IMR-90 (cell line): ENCODE measurements at regions not wholly inside any gene's neighbourhood (a gene's known extent, or its start where the extent isn't known, plus 50 kb on each side); places are given as distances from the start of the nearest gene placed in this dataset.

Experiments used
- ATAC-seq: fragments of 200-7000 bp; cut with Tn5 transposase; 2 replicates; pipeline ENCODE4 v1.9.1; 2020; ENCODE audit warnings: low read depth, mild to moderate bottlenecking, moderate library complexity
- BruUV-seq: library from RNA; stranded (reverse); fragments of 400-500 nt; replicated peaks from 2 replicates; lab custom pipeline; 2021; lab: Mats Ljungman, UMichigan
- CTCF ChIA-PET: fragments of 300-600 bp; formaldehyde crosslinking; extraction: SDS; loops from one replicate; lab custom pipeline; 2021; ENCODE audit warnings: antibody characterized with exemption; lab: Yijun Ruan, JAX
- POLR2A ChIA-PET: fragments of 300-600 bp; sonication (Branson Sonifier 250); formaldehyde crosslinking; loops from one replicate; lab custom pipeline; 2022; ENCODE audit warnings: antibody characterized with exemption; ENCODE audit not compliant: unreplicated experiment; lab: Charles Lee
- DNase-seq: peaks from one replicate; pipeline ENCODE4 v3.0.0; 2013
- H2AFZ ChIP-seq: replicated peaks from 2 replicates; pipeline ENCODE3; 2013; ENCODE audit warnings: low read length, mild to moderate bottlenecking; ENCODE audit not compliant: poor library complexity
- H2AK5ac ChIP-seq: 2 replicates; pipeline ENCODE4 v1.6.1; 2013; ENCODE audit warnings: low read depth, low read length, inconsistent platforms
- H2AK9ac ChIP-seq: replicated peaks from 2 replicates; pipeline ENCODE3; 2013; ENCODE audit warnings: mild to moderate bottlenecking, low read depth, low read length, moderate library complexity; ENCODE audit not compliant: poor library complexity
- H2BK120ac ChIP-seq: 2 replicates; pipeline ENCODE4 v1.6.1; 2013; ENCODE audit warnings: low read depth, low read length, inconsistent platforms
- H2BK15ac ChIP-seq: 3 replicates; pipeline ENCODE4 v1.6.1; 2013; ENCODE audit warnings: low read depth, low read length, inconsistent platforms
- H2BK20ac ChIP-seq: 2 replicates; pipeline ENCODE4 v1.6.1; 2013; ENCODE audit warnings: low read depth, mild to moderate bottlenecking, inconsistent platforms, low read length, moderate library complexity
- H2BK5ac ChIP-seq: 2 replicates; pipeline ENCODE4 v1.6.1; 2013; ENCODE audit warnings: mild to moderate bottlenecking, low read depth, low read length, inconsistent platforms; ENCODE audit not compliant: poor library complexity, severe bottlenecking
- H3K14ac ChIP-seq: replicated peaks from 2 replicates; pipeline ENCODE4 v1.6.1; 2013; ENCODE audit warnings: low read depth, low read length, inconsistent platforms
- H3K18ac ChIP-seq: 2 replicates; pipeline ENCODE4 v1.6.1; 2013; ENCODE audit warnings: low read depth, low read length, control low read depth
- H3K23ac ChIP-seq: 2 replicates; pipeline ENCODE4 v1.6.1; 2013; ENCODE audit warnings: low read depth, low read length, inconsistent platforms
- H3K27ac ChIP-seq: 2 replicates; pipeline ENCODE4 v1.5.1; 2013; ENCODE audit warnings: mild to moderate bottlenecking, control low read depth, low read length; ENCODE audit not compliant: insufficient read depth
- H3K27me3 ChIP-seq: 2 replicates; pipeline ENCODE4 v1.6.1; 2013; ENCODE audit warnings: low read length; ENCODE audit not compliant: control insufficient read depth, insufficient read depth
- H3K36me3 ChIP-seq: 2 replicates; pipeline ENCODE4 v1.6.1; 2013; ENCODE audit warnings: low read length, mixed read lengths; ENCODE audit not compliant: control insufficient read depth, insufficient read depth
- H3K4ac ChIP-seq: 2 replicates; pipeline ENCODE4 v1.6.1; 2013; ENCODE audit warnings: low read depth, low read length, inconsistent platforms
- H3K4me1 ChIP-seq: 2 replicates; pipeline ENCODE4 v1.6.1; 2013; ENCODE audit warnings: low read length, mixed read lengths; ENCODE audit not compliant: control insufficient read depth, insufficient read depth
- H3K4me2 ChIP-seq: 2 replicates; pipeline ENCODE4 v1.6.1; 2013; ENCODE audit warnings: low read depth, mild to moderate bottlenecking, control low read depth, low read length, moderate library complexity
- H3K4me3 ChIP-seq: 2 replicates; pipeline ENCODE4 v1.5.1; 2013; ENCODE audit warnings: low read depth, mild to moderate bottlenecking, control low read depth, low read length, moderate library complexity; ENCODE audit not compliant: insufficient read depth
- H3K56ac ChIP-seq: 2 replicates; pipeline ENCODE4 v1.6.1; 2013; ENCODE audit warnings: low read length, inconsistent platforms; ENCODE audit not compliant: insufficient read depth; ENCODE audit errors: extremely low read depth
- H3K79me1 ChIP-seq, 2 experiments: 2 replicates each; pipeline ENCODE4 v1.6.1; 2013; ENCODE audit warnings: low read length in 2 of 2, inconsistent platforms in 1 of 2, low read depth in 1 of 2
- H3K9ac ChIP-seq: 2 replicates; pipeline ENCODE4 v1.6.1; 2013; ENCODE audit warnings: low read depth, low read length, control low read depth
- H3K9me1 ChIP-seq: 2 replicates; pipeline ENCODE4 v1.6.1; 2013; ENCODE audit warnings: low read length, inconsistent platforms; ENCODE audit not compliant: insufficient read depth
- H3K9me3 ChIP-seq: 2 replicates; pipeline ENCODE4 v1.6.1; 2013; ENCODE audit warnings: low read length; ENCODE audit not compliant: control insufficient read depth, insufficient read depth
- H4K20me1 ChIP-seq: 2 replicates; pipeline ENCODE4 v1.6.1; 2013; ENCODE audit warnings: low read length, inconsistent platforms; ENCODE audit not compliant: insufficient read depth
- H4K5ac ChIP-seq: 2 replicates; pipeline ENCODE4 v1.6.1; 2013; ENCODE audit warnings: mild to moderate bottlenecking, low read depth, low read length, control low read depth
- H4K8ac ChIP-seq, 2 experiments: 2 replicates each; pipeline ENCODE4 v1.6.1; 2013; ENCODE audit warnings: low read depth in 2 of 2, low read length in 2 of 2, control low read depth in 1 of 2, inconsistent platforms in 1 of 2
- H4K91ac ChIP-seq: 2 replicates; pipeline ENCODE4 v1.6.1; 2013; ENCODE audit warnings: low read depth, low read length, inconsistent platforms; ENCODE audit not compliant: insufficient read depth
- CHD1 ChIP-seq: IDR thresholded peaks from 2 replicates; pipeline ENCODE4 v1.6.1; 2012; ENCODE audit warnings: low read depth, low read length, improper control_type of control experiment
- ELK1 ChIP-seq: fragments of 150-350 bp; IDR thresholded peaks from 2 replicates; pipeline ENCODE4 v1.6.1; 2016; ENCODE audit warnings: low read depth, mild to moderate bottlenecking, low read length, moderate library complexity, borderline replicate concordance
- MAZ ChIP-seq: IDR thresholded peaks from 2 replicates; pipeline ENCODE4 v1.6.1; 2012; ENCODE audit warnings: low read depth, mild to moderate bottlenecking, low read length, improper control_type of control experiment, moderate library complexity, borderline replicate concordance
- POLR2A ChIP-seq: IDR thresholded peaks from 2 replicates; pipeline ENCODE4 v1.6.1; 2012; ENCODE audit warnings: mild to moderate bottlenecking, low read depth, low read length
- RCOR1 ChIP-seq: IDR thresholded peaks from 2 replicates; pipeline ENCODE4 v1.6.1; 2012; ENCODE audit warnings: mild to moderate bottlenecking, low read length, improper control_type of control experiment; ENCODE audit not compliant: insufficient replicate concordance
- RFX5 ChIP-seq: IDR thresholded peaks from 2 replicates; pipeline ENCODE4 v1.8.0; 2012; ENCODE audit warnings: low read depth, mild to moderate bottlenecking, low read length, moderate library complexity
- WGBS, 2 experiments: methylation state at CpG; one replicate each; pipeline versions ENCODE4 v1.1.5 to v1.1.7; 2013; ENCODE audit warnings: missing lambda C conversion rate in 2 of 2; ENCODE audit not compliant: insufficient read length in 1 of 2; ENCODE audit errors: extremely low coverage in 2 of 2; 5-methylcytosine and 5-hydroxymethylcytosine counted together
- dilution Hi-C: fragments of 300-500 bp; cut with HindIII; formaldehyde crosslinking; loops from one replicate; pipeline ENCODE4 v1.14.3; 2018; ENCODE audit warnings: low sequenced_read_pairs; ENCODE audit not compliant: unreplicated experiment
- in situ Hi-C: fragments of 300-500 bp; cut with MboI; formaldehyde crosslinking; loops from 3 replicates; pipeline ENCODE4 v1.14.3; 2019; ENCODE audit warnings: low sequenced_read_pairs, inconsistent platforms, mixed read lengths
- intact Hi-C: fragments of 100-400 bp; cut with micrococcal nuclease; formaldehyde crosslinking; loops from 2 replicates; pipeline ENCODE4 v1.10.0; 2022

DNA sequence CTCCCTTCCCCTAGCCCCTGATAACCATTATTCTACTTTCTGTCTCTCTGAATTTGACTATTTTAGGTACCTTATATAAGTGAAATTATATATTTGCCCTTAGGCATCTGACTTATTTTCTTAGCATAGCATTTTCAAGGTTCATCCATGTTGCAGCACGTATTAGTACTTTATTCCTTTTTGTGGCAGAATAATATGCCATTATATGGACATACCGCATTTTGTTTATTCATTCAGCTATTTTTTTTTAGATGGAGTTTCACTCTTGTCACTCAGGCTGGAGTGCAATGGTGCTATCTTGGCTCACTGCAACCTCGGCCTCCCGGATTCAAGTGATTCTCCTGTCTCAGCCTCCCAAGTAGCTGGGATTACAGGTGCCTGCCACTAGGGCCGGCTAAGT is 326.2 kb upstream of the PLXNA2 start:
- Histone ChIP-seq H3K4me2 (no peak overlapping the region), H3K9me3 (0 out of 2 replicates have a peak, but pooled peaks cover 2% of the 10 kb centered on the region), H3K4ac (no peak overlapping the region), H3K9me1 (no peaks in the 10 kb centered on the region), H3K18ac (no peak overlapping the region), H3K23ac (no peak overlapping the region), H2BK15ac (no peak overlapping the region), H3K27ac (no peak overlapping the region), H2BK120ac (no peak overlapping the region), H3K56ac (no peak overlapping the region), H3K27me3 (no peaks in the 10 kb centered on the region), H4K5ac (no peak overlapping the region), H3K4me1 (no peaks in the 10 kb centered on the region), H2AK9ac (no peak overlapping the region), H2AFZ (no peak overlapping the region), H4K91ac (no peak overlapping the region), H2BK20ac (no peak overlapping the region), H3K79me1 (no peaks in the 10 kb centered on the region), H4K20me1 (no peaks in the 10 kb centered on the region), H3K14ac (no peak overlapping the region), H2BK5ac (no peak overlapping the region), H3K36me3 (no peaks in the 10 kb centered on the region), H3K4me3 (no peak overlapping the region), H2AK5ac (no peak overlapping the region), H3K9ac (no peak overlapping the region), H4K8ac (no peak overlapping the region)
- no TSS peak for BruUV-seq
- ATAC-seq (no peak), DNase-seq (no peak)
- POLR2A ChIA-PET: no interaction called here
- CTCF ChIA-PET: no interaction called here
- dilution Hi-C loops: no loop called here
- in situ Hi-C loops: no loop called here
- no peak for TF ChIP-seq ELK1
- TF ChIP-seq CHD1: no peak
- TF ChIP-seq MAZ: no peak
- TF ChIP-seq POLR2A: no peak
- no peak for TF ChIP-seq RFX5
- no peak for TF ChIP-seq RCOR1
- intact Hi-C loops: no loop called here
- no CpG with 5 or more reads among the region's 5 CpGs for WGBS, 2 experiments
